Activated B cell treated with CpG ODN at 0.5 μM for 24 hours (primary cell): ENCODE measurements at regions not wholly inside any gene's neighbourhood (a gene's known extent, or its start where the extent isn't known, plus 50 kb on each side); places are given as distances from the start of the nearest gene placed in this dataset.
"Not testable (repeated sequence)": the region's sequence is repeated elsewhere in the genome, so short reads cannot be mapped to it uniquely, and the experiment has no call there.

ENCODE experiments used
- ATAC-seq: fragments of 200-7000 bp; cut with Tn5 transposase; one replicate; pipeline ENCODE4 v1.10.0; 2021; ENCODE audit warnings: low read depth, mild to moderate bottlenecking, moderate library complexity
- CTCF ChIA-PET: fragments of 350-600 bp; sonication (Branson Sonifier 250); formaldehyde crosslinking; loops from one replicate; lab custom pipeline; 2021; ENCODE audit warnings: antibody characterized with exemption; lab: Charles Lee
- POLR2A ChIA-PET: fragments of 350-600 bp; sonication (Branson Sonifier 250); formaldehyde crosslinking; loops from one replicate; lab custom pipeline; 2021; ENCODE audit warnings: antibody characterized with exemption; lab: Charles Lee
- DNase-seq: peaks from one replicate; pipeline ENCODE4 v3.0.0; 2022
- H3K27ac Mint-ChIP-seq: one replicate; pipeline ENCODE4 v1.8.0; 2020; ENCODE audit warnings: mixed read lengths
- H3K27me3 Mint-ChIP-seq: one replicate; pipeline ENCODE4 v1.8.0; 2021; ENCODE audit warnings: mixed read lengths
- H3K36me3 Mint-ChIP-seq: one replicate; pipeline ENCODE4 v1.8.0; 2021; ENCODE audit warnings: low read depth, mixed read lengths
- H3K4me1 Mint-ChIP-seq: one replicate; pipeline ENCODE4 v1.8.0; 2021; ENCODE audit warnings: mixed read lengths
- H3K4me3 Mint-ChIP-seq: one replicate; pipeline ENCODE4 v1.8.0; 2020; ENCODE audit warnings: mild to moderate bottlenecking, mixed read lengths
- H3K9me3 Mint-ChIP-seq: one replicate; pipeline ENCODE4 v1.8.0; 2020; ENCODE audit warnings: mixed read lengths
- CTCF ChIP-seq: fragments of 200-600 bp; IDR thresholded peaks from one replicate; pipeline ENCODE4 v1.8.0; 2022; ENCODE audit warnings: antibody characterized with exemption, mild to moderate bottlenecking
- intact Hi-C: fragments of 100-400 bp; cut with micrococcal nuclease; formaldehyde crosslinking; loops from one replicate; pipeline ENCODE4 v1.15.1; 2024

- ATAC-seq (no peak), DNase-seq (no peak)
- intact Hi-C loops, result no loop called here
- Mint-ChIP-seq H3K4me1 (peaks cover 24% of the 10 kb centered on the region), H3K36me3 (no peaks in the 10 kb centered on the region), H3K27me3 (no peaks in the 10 kb centered on the region), H3K27ac (no peak overlapping the region), H3K4me3 (no peak overlapping the region), H3K9me3 (no peaks in the 10 kb centered on the region)
- POLR2A ChIA-PET, result no interaction called here
- TF ChIP-seq CTCF, result no peak
- CTCF ChIA-PET, result interaction anchor here (1.6 kb wide), 1 partner anchor 433 kb away, joined by 3 read pairs; no protein-coding TSS in a partner anchor
Observed at GRCh38 chrX:13380211-13380610, 60.4 kb upstream of the ATXN3L start.

GRCh38 chrX:13378562-13379518 lies 59.0 kb upstream of the ATXN3L start:
- ATAC-seq (peak; percentile 58), DNase-seq (peak; percentile 26)
- H3K9me3 Mint-ChIP-seq, H3K4me3 Mint-ChIP-seq, H3K27ac Mint-ChIP-seq, POLR2A ChIA-PET, intact Hi-C loops, H3K27me3 Mint-ChIP-seq, H3K36me3 Mint-ChIP-seq: not testable (repeated sequence)
- peaks cover 19% of the 10 kb centered on the region for H3K4me1 Mint-ChIP-seq
- CTCF ChIA-PET, result interaction anchor here (1.6 kb wide), 1 partner anchor 432 kb away, joined by 3 read pairs; no protein-coding TSS in a partner anchor

GRCh38 chrX:13377550-13377934 lies 57.7 kb upstream of the ATXN3L start:
- ATAC-seq (no peak), DNase-seq (no peak)
- peaks cover 15% of the 10 kb centered on the region for H3K4me1 Mint-ChIP-seq
- ChIA-PET POLR2A (no interaction called here), CTCF (no interaction called here)
- H3K4me3 Mint-ChIP-seq, result no peak overlapping the region
- no peaks in the 10 kb centered on the region for H3K36me3 Mint-ChIP-seq
- no peaks in the 10 kb centered on the region for H3K27me3 Mint-ChIP-seq
- no peak overlapping the region for H3K27ac Mint-ChIP-seq
- TF ChIP-seq CTCF, result no peak
- no peaks in the 10 kb centered on the region for H3K9me3 Mint-ChIP-seq
- intact Hi-C loops, result no loop called here

GRCh38 chrX:13376857-13377549 lies 57.1 kb upstream of the ATXN3L start:
- CTCF ChIA-PET, result no interaction called here
- Mint-ChIP-seq H3K27ac (no peak overlapping the region), H3K4me3 (no peak overlapping the region), H3K27me3 (no peaks in the 10 kb centered on the region), H3K36me3 (no peaks in the 10 kb centered on the region), H3K9me3 (no peaks in the 10 kb centered on the region), H3K4me1 (peaks cover 18% of the 10 kb centered on the region)
- POLR2A ChIA-PET, result no interaction called here
- ATAC-seq (no peak), DNase-seq (no peak)
- TF ChIP-seq CTCF, result no peak
- intact Hi-C loops, result no loop called here

GRCh38 chrX:13375596-13375995 lies 55.7 kb upstream of the ATXN3L start:
- H3K9me3 Mint-ChIP-seq, POLR2A ChIA-PET, H3K4me3 Mint-ChIP-seq, H3K27me3 Mint-ChIP-seq, CTCF ChIA-PET, H3K36me3 Mint-ChIP-seq, ATAC-seq, DNase-seq, H3K27ac Mint-ChIP-seq, intact Hi-C loops: not testable (repeated sequence)
- H3K4me1 Mint-ChIP-seq, result peaks cover 18% of the 10 kb centered on the region

- intact Hi-C loops, result no loop called here
- Mint-ChIP-seq H3K27me3 (no peaks in the 10 kb centered on the region), H3K4me3 (no peak overlapping the region), H3K36me3 (no peaks in the 10 kb centered on the region), H3K27ac (no peak overlapping the region), H3K9me3 (no peaks in the 10 kb centered on the region), H3K4me1 (peaks cover 16% of the 10 kb centered on the region)
- ATAC-seq (no peak), DNase-seq (no peak)
- CTCF ChIA-PET, result no interaction called here
- POLR2A ChIA-PET, result no interaction called here
- TF ChIP-seq CTCF, result no peak
Observed at GRCh38 chrX:13374364-13374763, 54.5 kb upstream of the ATXN3L start.
